Adrenal gland (tissue), 5 donors: ENCODE measurements at regions not wholly inside any gene's neighbourhood (a gene's known extent, or its start where the extent isn't known, plus 50 kb on each side); places are given as distances from the start of the nearest gene placed in this dataset.

ENCODE experiments used
- POLR2A ChIP-seq, 2 donors: fragments of 450-650 bp; IDR thresholded peaks; one replicate each; pipeline ENCODE4 v1.6.1; 2017; ENCODE audit warnings: antibody characterized with exemption in 2 of 2, mild to moderate bottlenecking in 2 of 2, moderate library complexity in 1 of 2
- TF ChIP-seq, protein P1 (sequence below), 6 experiments: fragments of 450-650 bp in 4 of 6; fragments of 200-600 bp in 2 of 6; sonication (generic) in 1 of 6; IDR thresholded peaks; 1 replicate in 5 of 6; 2 replicates in 1 of 6; pipeline versions ENCODE4 v1.5.1 to v1.8.0; 2016 to 2021; ENCODE audit warnings: antibody characterized with exemption in 6 of 6, mild to moderate bottlenecking in 2 of 6, moderate library complexity in 1 of 6
- donor health status: DM: no; HTN: no; CAD: no.

DNA sequence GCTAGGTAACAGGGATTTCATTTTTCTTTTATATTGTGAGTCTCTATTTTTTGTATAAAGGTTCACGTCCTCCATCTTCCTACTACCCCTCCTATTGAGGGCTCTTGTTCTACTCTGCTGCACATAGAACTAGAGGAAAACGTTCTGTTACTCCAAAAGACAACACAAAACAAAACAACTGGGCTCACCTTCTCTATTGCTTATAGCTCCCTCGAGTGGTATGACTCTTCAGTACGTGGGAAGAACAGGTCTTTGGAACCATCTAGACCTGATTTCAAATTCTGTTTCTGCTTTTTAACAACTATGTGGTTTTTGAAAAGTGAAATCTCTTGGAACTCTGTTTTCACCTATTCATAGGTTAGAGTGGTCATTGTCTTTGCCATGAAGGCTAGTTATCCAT, 515.3 kb downstream of the SOX2 start:
- TF ChIP-seq, protein P1, sequence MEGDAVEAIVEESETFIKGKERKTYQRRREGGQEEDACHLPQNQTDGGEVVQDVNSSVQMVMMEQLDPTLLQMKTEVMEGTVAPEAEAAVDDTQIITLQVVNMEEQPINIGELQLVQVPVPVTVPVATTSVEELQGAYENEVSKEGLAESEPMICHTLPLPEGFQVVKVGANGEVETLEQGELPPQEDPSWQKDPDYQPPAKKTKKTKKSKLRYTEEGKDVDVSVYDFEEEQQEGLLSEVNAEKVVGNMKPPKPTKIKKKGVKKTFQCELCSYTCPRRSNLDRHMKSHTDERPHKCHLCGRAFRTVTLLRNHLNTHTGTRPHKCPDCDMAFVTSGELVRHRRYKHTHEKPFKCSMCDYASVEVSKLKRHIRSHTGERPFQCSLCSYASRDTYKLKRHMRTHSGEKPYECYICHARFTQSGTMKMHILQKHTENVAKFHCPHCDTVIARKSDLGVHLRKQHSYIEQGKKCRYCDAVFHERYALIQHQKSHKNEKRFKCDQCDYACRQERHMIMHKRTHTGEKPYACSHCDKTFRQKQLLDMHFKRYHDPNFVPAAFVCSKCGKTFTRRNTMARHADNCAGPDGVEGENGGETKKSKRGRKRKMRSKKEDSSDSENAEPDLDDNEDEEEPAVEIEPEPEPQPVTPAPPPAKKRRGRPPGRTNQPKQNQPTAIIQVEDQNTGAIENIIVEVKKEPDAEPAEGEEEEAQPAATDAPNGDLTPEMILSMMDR (IDR thresholded peaks at IDR 0.05), result no peak
- no peak for TF ChIP-seq POLR2A (IDR thresholded peaks at IDR 0.05)
